Fibroblast of villous mesenchyme (primary cell): ENCODE measurements at regions not wholly inside any gene's neighbourhood (a gene's known extent, or its start where the extent isn't known, plus 50 kb on each side); places are given as distances from the start of the nearest gene placed in this dataset.
A peak's percentile ranks its signal among the peaks of the same experiment; 100 is the strongest.

Experiments
- DNase-seq: peaks from one replicate; pipeline ENCODE4 v3.0.0-alpha.2; 2010; ENCODE audit warnings: low read depth
- H3K4me3 ChIP-seq: 2 replicates; pipeline ENCODE4 v1.5.1; 2011; ENCODE audit warnings: low read depth, mild to moderate bottlenecking, low read length
- TF ChIP-seq, protein P1 (sequence below): IDR thresholded peaks from 2 replicates; pipeline ENCODE4 v1.5.1; 2012; ENCODE audit warnings: low read depth, mild to moderate bottlenecking, low read length; ENCODE audit not compliant: insufficient read depth

DNA sequence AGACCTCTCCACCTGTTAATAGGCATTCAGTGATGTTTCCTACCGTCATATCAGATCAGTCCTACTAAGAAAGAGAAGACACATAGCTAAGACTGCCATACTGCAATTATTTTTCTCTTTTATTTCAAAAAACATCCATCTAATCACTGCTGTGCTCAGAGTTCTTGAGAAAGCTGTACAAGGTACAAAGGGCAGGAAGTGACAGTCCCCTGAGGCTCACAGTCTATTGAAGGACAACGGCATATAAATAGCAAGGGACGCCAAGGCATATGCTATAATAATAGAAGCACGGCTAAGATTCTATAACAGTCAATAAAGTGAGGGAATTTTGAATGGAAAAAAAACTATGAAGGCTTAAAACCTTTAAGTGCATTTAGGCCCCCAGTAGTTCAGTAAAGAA lies 415.3 kb upstream of the NRP1 start:
- TF ChIP-seq, protein P1, sequence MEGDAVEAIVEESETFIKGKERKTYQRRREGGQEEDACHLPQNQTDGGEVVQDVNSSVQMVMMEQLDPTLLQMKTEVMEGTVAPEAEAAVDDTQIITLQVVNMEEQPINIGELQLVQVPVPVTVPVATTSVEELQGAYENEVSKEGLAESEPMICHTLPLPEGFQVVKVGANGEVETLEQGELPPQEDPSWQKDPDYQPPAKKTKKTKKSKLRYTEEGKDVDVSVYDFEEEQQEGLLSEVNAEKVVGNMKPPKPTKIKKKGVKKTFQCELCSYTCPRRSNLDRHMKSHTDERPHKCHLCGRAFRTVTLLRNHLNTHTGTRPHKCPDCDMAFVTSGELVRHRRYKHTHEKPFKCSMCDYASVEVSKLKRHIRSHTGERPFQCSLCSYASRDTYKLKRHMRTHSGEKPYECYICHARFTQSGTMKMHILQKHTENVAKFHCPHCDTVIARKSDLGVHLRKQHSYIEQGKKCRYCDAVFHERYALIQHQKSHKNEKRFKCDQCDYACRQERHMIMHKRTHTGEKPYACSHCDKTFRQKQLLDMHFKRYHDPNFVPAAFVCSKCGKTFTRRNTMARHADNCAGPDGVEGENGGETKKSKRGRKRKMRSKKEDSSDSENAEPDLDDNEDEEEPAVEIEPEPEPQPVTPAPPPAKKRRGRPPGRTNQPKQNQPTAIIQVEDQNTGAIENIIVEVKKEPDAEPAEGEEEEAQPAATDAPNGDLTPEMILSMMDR, result no peak

DNA sequence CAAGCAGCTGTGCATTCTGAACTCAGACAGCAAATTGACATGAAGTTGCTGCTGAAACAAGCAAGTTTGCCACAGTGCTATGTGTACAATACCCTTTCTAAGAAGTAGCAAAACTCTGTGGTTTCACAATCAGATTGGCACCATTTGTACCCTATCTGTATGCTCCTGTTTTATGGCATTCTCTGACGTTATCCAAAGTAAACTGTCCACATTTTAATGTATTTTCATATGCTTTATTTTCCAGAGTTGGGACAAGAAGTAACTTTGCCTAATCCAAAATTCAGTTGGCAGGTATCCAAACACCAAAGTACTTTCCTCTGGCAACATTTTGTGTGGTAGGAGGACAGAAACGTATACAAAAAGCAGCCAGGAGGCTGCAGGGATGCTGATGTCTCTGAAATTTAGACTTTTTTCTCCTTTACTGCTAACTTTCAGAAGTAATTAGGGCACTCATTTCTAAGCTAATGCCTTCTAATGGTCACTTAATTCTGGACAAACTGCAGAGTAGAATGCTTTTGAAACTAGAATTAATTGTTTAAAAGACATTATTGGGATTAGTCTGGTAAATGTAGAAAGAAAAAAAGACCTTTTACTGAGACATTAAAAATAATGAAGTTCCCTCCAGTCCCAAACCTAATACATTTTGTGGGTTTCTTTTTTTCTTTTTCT lies 414.7 kb upstream of the NRP1 start:
- peak; percentile 6 for DNase-seq
- H3K4me3 ChIP-seq, result no peak overlapping the region
- TF ChIP-seq, protein P1, result no peak

More for the DNA sequence above, 415.3 kb upstream of the NRP1 start:
- no peak for DNase-seq
- H3K4me3 ChIP-seq, result no peak overlapping the region

DNA sequence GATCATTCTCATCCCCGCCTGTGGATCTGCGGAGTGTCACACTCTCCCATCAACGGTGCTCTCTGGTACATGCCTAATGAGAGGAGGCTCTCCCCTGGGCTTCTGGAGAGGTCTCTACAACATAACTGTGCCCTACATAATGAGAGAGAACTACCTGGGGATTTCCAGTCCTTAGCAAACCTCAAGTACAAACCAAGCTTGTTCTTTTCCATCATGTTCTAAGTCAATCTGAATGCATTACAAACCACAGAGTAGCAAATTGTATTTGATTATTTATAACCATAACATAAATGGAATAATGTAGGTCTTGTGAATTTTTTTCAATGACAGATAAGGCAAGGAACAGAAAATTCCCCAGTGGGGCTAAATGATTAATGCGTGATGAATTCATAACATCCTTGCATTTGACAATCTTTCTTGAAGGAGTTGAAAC lies 412.4 kb upstream of the NRP1 start:
- TF ChIP-seq, protein P1, result no peak
- no peak overlapping the region for H3K4me3 ChIP-seq
- peak; percentile 40 for DNase-seq

DNA sequence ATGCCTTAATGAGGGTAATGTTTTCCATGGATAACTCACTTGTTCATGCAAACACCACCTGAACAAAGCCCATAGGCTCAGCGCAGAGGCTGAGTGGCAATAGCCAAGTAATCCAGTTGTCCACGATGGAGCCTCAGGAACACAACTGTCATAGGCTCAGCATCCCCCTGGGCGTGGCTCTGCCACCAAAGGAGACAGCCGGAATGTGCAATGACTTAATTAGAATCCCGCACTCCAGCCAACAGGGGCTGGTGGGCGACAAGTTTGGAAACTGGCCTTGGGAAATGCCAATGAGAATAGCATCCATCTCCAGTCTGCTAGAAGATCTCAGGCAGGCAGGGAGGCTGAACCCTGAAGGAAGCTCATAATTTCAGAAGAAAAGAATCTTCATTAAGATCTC lies 411.7 kb upstream of the NRP1 start:
- DNase-seq, result no peak
- H3K4me3 ChIP-seq, result no peak overlapping the region
- TF ChIP-seq, protein P1, result no peak

DNA sequence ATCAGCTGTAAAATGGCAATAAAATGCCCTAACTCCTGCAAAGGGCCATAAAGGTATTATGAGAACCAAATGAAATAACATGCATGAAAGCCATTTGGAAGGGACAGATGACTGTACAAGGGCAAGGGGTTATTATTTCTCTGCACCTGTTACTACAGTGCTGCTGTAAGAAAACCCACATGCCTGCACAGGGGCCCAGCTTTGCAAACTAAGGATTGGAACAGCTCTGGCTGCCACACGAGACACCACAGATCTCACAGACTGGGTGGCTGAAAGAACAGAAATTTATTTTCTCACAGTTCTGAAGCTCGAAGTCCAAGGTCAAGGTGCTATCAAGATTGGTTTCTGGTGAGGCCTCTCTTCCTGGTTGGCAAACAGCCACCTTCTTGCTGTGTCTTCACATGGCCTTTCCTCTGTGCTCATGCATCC lies 409.0 kb upstream of the NRP1 start:
- H3K4me3 ChIP-seq, result no peak overlapping the region
- TF ChIP-seq, protein P1, result no peak
- no peak for DNase-seq

DNA sequence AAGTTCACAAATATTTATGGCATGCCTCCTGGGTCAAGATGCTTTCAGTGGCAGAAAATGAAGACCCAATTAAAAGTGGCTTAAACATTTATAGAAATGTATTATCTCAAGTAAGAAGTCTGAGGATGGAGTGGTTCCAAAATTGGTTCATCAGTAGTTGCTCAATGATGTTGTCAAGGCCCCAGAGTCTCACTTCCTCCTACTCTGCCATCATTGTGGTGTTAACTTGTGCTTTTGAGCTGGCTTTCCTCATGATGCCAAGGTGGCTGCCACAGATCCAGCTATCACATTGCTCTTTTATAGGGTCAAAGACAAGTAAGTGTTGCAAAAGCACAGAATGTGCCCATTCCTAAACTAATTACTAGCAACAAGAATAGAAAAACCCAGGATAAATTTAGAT lies 404.6 kb upstream of the NRP1 start:
- no peak overlapping the region for H3K4me3 ChIP-seq
- DNase-seq, result no peak
- TF ChIP-seq, protein P1, result no peak

DNA sequence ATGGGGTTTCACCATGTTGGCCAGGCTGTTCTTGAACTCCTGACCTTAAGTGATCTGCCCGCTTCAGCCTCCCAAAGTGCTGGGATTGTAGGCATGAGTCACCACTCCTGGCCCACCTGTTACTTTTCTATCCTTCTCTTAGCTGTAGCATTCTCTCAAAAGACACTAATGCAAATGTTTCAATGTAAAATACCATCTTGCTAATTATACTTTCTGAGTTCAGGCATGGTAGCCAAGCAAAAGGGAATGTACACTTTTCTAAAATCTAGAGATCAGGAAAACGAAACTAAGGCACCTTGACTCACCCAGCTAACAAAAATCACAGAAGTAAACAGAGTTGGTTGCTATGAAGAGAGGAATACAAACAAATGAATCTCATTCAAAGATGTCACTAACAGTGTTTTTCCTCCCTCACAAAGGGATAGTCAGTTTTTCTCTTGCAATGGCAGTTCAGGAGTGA lies 401.0 kb upstream of the NRP1 start:
- DNase-seq, result peak; percentile 39
- TF ChIP-seq, protein P1, result no peak
- no peak overlapping the region for H3K4me3 ChIP-seq
